WTC11 (cell line): ENCODE measurements at regions not wholly inside any gene's neighbourhood (a gene's known extent, or its start where the extent isn't known, plus 50 kb on each side); places are given as distances from the start of the nearest gene placed in this dataset.

Experiments
- JUN ChIP-seq: sonication (generic); formaldehyde crosslinking; IDR thresholded peaks from 2 replicates; pipeline ENCODE4 v1.8.0; 2023; ENCODE audit warnings: mild to moderate bottlenecking, missing genetic modification reagents
- NFE2L1 ChIP-seq: sonication (generic); formaldehyde crosslinking; IDR thresholded peaks from 2 replicates; pipeline ENCODE4 v1.8.1; 2023; ENCODE audit warnings: missing genetic modification reagents
- NR2C2 ChIP-seq: sonication (generic); formaldehyde crosslinking; IDR thresholded peaks from 2 replicates; pipeline ENCODE4 v1.8.0; 2022; ENCODE audit warnings: mild to moderate bottlenecking, missing genetic modification reagents
- PRRX2 ChIP-seq: fragments of 250-450 bp; sonication (Bioruptor Pico); IDR thresholded peaks from 2 replicates; pipeline ENCODE4 v1.8.0; 2021; ENCODE audit warnings: mild to moderate bottlenecking
- RELA ChIP-seq: sonication (generic); formaldehyde crosslinking; IDR thresholded peaks from 2 replicates; pipeline ENCODE4 v1.8.1; 2022; ENCODE audit warnings: missing genetic modification reagents, mild to moderate bottlenecking, borderline replicate concordance
- SP1 ChIP-seq: sonication (generic); formaldehyde crosslinking; conservative IDR thresholded peaks from 2 replicates; pipeline ENCODE4 v1.8.1; 2022; ENCODE audit warnings: missing genetic modification reagents
- TEAD1 ChIP-seq: sonication (generic); formaldehyde crosslinking; IDR thresholded peaks from 2 replicates; pipeline ENCODE4 v1.8.0; 2022; ENCODE audit warnings: mild to moderate bottlenecking, missing genetic modification reagents
- ZNF317 ChIP-seq: sonication (generic); formaldehyde crosslinking; IDR thresholded peaks from 2 replicates; pipeline ENCODE4 v1.8.1; 2023; ENCODE audit warnings: low read depth, mild to moderate bottlenecking, moderate library complexity, missing genetic modification reagents, borderline replicate concordance
- TF ChIP-seq, protein P1 (sequence below): fragments of 200-600 bp; IDR thresholded peaks from 2 replicates; pipeline ENCODE4 v1.8.0; 2022; ENCODE audit warnings: antibody characterized with exemption
- TF ChIP-seq, protein P2 (sequence below): fragments of 250-450 bp; sonication (Bioruptor Pico); IDR thresholded peaks from 2 replicates; pipeline ENCODE4 v1.9.0; 2021; ENCODE audit warnings: mild to moderate bottlenecking
- TF ChIP-seq, protein P3 (sequence below): sonication (generic); formaldehyde crosslinking; IDR thresholded peaks from 2 replicates; pipeline ENCODE4 v1.8.1; 2022; ENCODE audit warnings: low read depth, missing genetic modification reagents, borderline replicate concordance
- TF ChIP-seq, protein P4 (sequence below): sonication (generic); formaldehyde crosslinking; IDR thresholded peaks from 2 replicates; pipeline ENCODE4 v1.8.1; 2023; ENCODE audit warnings: mild to moderate bottlenecking, missing genetic modification reagents, moderate library complexity
- TF ChIP-seq, protein P5 (sequence below): sonication (generic); formaldehyde crosslinking; IDR thresholded peaks from 2 replicates; pipeline ENCODE4 v1.8.0; 2022; ENCODE audit warnings: mild to moderate bottlenecking, missing genetic modification reagents
- TF ChIP-seq, protein P6 (sequence below): sonication (generic); formaldehyde crosslinking; IDR thresholded peaks from 2 replicates; pipeline ENCODE4 v1.8.1; 2022; ENCODE audit warnings: mild to moderate bottlenecking, moderate library complexity, missing genetic modification reagents

DNA sequence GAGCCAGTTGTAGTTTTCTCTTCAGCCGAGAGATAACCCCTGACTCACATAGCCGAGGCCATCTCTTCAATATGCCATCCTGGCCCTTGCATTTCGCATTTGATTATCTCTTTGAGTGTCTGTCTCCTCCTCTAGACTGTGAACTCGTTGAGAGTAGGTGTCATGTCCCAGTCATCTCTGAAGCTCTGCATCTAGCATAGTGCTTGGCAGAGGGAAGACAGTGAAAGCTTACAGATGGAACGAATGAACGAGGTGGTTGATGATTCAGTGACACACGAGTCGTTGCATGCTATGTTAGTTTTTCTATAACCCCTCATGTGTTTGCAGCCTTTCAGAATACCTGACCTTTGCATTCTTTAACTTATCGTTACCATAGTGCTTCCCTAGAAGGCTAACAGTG lies 59.9 kb upstream of the CYRIA start:
- no peak for TF ChIP-seq SP1 (CRISPR knock-in tag)
- no peak for TF ChIP-seq TEAD1 (CRISPR knock-in tag)
- no peak for TF ChIP-seq JUN (CRISPR knock-in tag)
- TF ChIP-seq RELA (CRISPR knock-in tag): no peak
- TF ChIP-seq, protein P1, sequence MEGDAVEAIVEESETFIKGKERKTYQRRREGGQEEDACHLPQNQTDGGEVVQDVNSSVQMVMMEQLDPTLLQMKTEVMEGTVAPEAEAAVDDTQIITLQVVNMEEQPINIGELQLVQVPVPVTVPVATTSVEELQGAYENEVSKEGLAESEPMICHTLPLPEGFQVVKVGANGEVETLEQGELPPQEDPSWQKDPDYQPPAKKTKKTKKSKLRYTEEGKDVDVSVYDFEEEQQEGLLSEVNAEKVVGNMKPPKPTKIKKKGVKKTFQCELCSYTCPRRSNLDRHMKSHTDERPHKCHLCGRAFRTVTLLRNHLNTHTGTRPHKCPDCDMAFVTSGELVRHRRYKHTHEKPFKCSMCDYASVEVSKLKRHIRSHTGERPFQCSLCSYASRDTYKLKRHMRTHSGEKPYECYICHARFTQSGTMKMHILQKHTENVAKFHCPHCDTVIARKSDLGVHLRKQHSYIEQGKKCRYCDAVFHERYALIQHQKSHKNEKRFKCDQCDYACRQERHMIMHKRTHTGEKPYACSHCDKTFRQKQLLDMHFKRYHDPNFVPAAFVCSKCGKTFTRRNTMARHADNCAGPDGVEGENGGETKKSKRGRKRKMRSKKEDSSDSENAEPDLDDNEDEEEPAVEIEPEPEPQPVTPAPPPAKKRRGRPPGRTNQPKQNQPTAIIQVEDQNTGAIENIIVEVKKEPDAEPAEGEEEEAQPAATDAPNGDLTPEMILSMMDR: no peak
- TF ChIP-seq NR2C2 (CRISPR knock-in tag): no peak
- TF ChIP-seq, protein P2, sequence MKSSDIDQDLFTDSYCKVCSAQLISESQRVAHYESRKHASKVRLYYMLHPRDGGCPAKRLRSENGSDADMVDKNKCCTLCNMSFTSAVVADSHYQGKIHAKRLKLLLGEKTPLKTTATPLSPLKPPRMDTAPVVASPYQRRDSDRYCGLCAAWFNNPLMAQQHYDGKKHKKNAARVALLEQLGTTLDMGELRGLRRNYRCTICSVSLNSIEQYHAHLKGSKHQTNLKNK (CRISPR knock-in tag): no peak
- TF ChIP-seq ZNF317 (CRISPR knock-in tag): no peak
- TF ChIP-seq, protein P3, sequence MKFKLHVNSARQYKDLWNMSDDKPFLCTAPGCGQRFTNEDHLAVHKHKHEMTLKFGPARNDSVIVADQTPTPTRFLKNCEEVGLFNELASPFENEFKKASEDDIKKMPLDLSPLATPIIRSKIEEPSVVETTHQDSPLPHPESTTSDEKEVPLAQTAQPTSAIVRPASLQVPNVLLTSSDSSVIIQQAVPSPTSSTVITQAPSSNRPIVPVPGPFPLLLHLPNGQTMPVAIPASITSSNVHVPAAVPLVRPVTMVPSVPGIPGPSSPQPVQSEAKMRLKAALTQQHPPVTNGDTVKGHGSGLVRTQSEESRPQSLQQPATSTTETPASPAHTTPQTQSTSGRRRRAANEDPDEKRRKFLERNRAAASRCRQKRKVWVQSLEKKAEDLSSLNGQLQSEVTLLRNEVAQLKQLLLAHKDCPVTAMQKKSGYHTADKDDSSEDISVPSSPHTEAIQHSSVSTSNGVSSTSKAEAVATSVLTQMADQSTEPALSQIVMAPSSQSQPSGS (CRISPR knock-in tag): no peak
- TF ChIP-seq NFE2L1 (CRISPR knock-in tag): no peak
- TF ChIP-seq, protein P4, sequence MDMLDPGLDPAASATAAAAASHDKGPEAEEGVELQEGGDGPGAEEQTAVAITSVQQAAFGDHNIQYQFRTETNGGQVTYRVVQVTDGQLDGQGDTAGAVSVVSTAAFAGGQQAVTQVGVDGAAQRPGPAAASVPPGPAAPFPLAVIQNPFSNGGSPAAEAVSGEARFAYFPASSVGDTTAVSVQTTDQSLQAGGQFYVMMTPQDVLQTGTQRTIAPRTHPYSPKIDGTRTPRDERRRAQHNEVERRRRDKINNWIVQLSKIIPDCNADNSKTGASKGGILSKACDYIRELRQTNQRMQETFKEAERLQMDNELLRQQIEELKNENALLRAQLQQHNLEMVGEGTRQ: no peak
- no peak for TF ChIP-seq PRRX2 (CRISPR knock-in tag)
- TF ChIP-seq, protein P5, sequence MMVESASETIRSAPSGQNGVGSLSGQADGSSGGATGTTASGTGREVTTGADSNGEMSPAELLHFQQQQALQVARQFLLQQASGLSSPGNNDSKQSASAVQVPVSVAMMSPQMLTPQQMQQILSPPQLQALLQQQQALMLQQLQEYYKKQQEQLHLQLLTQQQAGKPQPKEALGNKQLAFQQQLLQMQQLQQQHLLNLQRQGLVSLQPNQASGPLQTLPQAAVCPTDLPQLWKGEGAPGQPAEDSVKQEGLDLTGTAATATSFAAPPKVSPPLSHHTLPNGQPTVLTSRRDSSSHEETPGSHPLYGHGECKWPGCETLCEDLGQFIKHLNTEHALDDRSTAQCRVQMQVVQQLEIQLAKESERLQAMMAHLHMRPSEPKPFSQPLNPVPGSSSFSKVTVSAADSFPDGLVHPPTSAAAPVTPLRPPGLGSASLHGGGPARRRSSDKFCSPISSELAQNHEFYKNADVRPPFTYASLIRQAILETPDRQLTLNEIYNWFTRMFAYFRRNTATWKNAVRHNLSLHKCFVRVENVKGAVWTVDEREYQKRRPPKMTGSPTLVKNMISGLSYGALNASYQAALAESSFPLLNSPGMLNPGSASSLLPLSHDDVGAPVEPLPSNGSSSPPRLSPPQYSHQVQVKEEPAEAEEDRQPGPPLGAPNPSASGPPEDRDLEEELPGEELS (CRISPR knock-in tag): no peak
- TF ChIP-seq, protein P6, sequence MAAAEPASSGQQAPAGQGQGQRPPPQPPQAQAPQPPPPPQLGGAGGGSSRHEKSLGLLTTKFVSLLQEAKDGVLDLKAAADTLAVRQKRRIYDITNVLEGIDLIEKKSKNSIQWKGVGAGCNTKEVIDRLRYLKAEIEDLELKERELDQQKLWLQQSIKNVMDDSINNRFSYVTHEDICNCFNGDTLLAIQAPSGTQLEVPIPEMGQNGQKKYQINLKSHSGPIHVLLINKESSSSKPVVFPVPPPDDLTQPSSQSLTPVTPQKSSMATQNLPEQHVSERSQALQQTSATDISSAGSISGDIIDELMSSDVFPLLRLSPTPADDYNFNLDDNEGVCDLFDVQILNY (CRISPR knock-in tag): no peak
